GM19328 (cell line): ENCODE measurements at regions not wholly inside any gene's neighbourhood (a gene's known extent, or its start where the extent isn't known, plus 50 kb on each side); places are given as distances from the start of the nearest gene placed in this dataset.

Experiments
- ATAC-seq: cut with Tn5 transposase; IDR thresholded peaks from one replicate; pipeline ENCODE4 v1.9.1; 2021; ENCODE audit warnings: mild to moderate bottlenecking, moderate library complexity; ENCODE audit not compliant: unreplicated experiment

DNA sequence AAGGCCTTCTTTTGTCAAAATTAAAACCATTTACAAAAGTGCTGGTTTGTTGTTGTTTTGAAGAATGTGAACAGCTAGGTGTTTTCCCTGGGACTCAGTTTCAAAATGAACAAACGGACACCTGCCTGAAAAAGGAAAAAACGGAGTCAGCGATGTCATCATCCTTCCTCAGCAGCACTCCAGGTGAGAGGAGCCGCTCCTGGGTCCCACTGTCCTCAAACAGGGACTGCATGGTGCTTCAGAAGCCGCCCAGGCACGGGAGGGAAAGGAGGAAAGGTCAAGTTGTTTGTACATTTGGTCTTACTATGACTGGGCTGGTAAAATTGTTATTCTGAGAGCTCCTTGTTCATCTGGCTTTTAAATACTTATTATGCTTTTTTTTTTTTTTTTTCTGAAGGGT, 69.0 kb upstream of the ZSWIM6 start:
- ATAC-seq: no peak

DNA sequence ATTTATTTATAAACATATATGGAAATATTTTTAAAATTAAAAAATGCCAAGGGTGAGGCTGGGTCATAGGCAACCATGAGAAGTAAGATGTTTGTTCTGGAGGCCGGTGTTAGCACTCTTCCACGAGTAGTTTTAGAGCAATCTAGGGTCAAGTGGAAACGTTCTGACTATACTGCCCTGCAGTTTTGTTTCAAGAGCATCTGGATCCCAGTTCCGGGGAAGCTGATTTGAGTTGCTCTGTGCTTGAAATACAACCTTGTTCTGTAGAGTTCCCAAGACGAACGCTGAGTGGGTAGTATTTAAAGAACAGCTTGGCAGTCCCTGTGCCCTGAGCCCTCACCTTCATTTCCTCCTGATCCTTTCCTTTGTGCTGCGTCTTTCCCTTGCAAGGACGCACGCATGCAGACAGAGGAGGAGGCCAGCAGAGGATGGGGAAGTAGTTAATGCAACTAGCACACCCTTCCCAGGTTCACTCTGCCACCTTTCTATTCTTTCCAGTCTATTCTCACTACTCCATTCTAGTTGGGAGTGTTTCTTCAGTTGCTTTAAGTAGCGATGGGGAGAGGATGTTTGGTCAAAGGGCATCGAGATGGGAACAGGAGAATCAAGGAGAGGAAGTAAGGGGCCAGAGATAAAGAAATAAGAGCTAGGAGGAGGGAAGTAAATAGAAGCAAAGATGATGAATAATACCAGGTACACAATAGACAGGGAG, 68.3 kb upstream of the ZSWIM6 start:
- no peak for ATAC-seq

DNA sequence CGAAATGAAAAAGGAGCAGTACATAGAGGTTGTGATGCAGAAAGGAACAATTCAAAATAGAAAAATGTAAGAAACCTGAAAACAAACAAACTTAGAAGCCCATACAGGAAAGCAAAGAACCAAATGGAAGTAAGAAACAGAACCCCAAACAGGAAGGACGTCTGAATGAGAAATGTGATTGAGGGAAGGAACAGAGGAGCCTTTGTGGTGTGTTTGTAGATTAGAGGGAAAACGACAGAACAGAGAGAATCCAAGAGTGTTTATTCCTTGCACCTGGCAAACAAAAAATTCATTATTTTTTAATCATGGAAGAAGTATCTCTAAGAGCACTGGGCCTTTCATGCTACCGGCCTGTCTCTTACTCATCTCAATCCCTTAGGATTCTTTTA, 67.8 kb upstream of the ZSWIM6 start:
- ATAC-seq: no peak

DNA sequence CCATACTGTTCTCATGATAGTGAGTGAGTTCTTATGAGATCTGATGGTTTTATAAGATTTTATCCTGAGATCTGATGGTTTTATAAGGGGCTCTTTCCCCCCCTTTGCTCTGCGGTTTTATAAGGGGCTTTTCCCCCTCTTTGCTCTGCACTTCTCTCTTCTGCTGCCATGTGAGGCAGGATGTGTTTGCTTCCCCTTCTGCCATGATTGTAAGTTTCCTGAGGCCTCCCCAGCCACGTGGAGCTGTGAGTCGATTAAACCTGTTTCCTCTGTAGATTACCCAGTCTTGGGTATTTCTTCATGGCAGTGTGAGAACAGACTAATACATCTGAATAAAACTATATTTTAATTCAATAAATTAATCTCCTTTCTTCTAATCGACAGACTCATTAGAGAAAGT, 64.9 kb upstream of the ZSWIM6 start:
- ATAC-seq: no peak

GRCh38 chr5:61268871-61269270, 63.2 kb upstream of the ZSWIM6 start:
- ATAC-seq: no peak

DNA sequence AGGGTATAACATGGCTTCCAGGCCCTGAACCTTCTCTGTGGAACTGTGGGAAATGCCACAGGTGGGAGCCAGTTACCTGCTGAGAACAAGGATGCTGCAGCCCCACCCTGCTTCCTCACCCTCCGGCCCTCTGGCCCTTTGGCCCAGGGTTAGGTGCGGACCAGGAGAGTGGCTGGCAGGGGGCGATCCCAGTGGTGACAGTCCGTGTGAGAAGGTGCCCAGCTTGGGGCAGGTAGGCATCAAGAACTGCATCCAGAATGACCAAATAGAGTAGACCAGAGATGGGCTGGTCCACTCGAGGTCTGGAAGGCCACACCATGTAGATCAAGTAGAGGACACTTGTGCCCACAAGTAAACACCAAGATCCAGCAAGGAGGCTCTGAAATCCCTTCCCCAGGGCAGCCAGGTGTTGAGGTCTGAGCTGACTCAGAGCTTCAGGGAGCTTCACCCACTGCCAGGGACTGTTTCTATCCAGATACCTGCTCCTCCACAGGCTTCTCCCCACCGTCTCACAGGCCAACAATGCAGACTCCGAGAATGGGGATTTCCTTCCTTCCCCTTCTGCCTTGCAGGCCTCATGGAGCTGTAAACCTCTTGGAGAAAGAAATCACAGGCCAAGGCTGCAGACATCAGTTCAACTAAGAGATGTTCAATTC, 61.4 kb upstream of the ZSWIM6 start:
- ATAC-seq: no peak

DNA sequence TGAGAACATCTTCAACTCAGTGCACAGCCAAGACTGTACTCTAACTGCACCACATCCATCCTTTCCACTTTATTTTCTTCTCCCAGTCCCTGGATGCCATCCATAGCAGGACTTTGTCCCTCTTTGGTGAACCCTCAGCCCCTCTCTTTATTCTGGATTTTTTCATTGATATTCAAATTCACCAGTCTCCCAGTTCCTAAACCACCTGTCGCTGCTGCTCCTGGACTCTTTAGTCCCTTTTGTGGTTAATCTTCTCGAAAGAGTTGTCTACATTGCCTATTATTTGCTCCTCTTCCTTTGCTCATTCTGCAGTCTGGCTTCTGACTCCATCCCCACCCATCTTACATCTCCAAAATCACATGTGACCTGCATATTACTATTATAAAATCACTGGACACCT, 59.4 kb upstream of the ZSWIM6 start:
- ATAC-seq: no peak

DNA sequence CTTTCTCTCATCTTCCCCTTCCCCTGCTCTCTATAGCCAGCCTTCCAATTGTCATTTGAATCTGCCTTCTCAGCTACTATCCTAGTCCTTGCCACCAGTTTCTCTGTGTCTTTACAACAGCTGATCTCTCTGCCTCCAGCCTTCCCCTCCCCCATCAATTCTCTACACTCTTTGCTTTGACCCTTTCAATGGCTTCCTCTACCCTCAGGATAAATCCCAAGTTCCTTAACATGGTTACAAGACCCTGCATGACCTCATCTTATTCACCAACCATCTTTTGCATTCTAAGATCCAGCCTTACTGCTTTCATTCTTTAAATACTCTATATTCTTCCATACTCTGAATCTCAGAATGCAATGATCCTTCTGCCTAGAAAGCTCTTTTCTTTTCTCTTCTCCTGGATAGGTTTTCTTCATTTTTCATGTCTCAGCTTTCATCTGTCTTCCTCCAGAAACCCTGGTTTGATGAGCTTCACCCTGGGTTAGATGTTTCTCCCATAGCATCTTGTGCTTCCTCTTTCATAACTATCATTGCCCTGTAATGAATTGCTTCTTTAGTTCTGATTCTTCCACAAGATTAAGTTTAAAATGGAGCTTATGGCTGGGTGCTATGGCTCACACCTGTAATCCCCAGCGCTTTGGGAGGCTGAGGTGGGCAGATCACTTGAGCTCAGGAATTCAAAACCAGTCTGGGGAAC, 58.6 kb upstream of the ZSWIM6 start:
- no peak for ATAC-seq

GRCh38 chr5:61274511-61274911, 57.5 kb upstream of the ZSWIM6 start:
- no peak for ATAC-seq

DNA sequence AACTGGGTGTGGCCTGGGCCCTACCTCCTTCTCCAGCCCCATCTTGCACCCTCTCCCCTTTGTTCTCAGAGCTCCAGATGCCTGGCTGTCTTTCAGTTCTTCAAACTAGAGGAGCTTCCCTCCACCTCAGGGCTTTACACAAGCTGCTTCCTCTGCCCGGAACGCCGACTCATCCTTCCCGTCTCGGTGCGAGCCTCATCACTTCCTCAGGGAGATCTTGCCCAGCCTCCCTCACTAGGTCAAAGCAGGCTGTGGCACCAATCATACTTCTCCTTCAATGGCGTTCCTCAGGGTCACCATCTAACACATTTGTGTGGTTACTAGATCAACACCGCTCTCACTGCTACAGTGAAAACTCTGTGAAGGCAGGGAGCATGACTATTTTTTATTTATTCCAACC, 56.2 kb upstream of the ZSWIM6 start:
- ATAC-seq: no peak

DNA sequence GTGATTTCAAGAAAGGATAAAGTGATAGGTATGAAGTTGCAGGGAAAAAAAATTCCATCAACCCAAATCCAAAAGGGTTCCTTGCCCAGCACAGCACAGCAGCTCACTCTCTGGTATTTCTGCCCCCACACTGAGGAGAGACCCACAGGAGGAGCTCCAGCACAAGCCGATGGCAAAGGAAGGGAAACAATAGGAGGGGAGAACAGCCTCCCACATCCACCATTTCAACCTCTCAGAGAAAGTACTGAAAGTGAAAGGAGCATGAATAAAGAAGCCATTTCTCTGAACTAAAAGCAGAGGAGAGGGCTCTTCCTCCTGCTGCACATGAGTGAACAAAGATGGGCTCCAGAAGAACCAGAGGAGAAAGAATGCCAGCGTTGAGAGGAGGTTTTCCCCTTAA, 54.9 kb upstream of the ZSWIM6 start:
- ATAC-seq: no peak

GRCh38 chr5:61277781-61278180, 54.3 kb upstream of the ZSWIM6 start:
- ATAC-seq: no peak

- no peak for ATAC-seq
These were observed 52.3 kb upstream of the ZSWIM6 start for GRCh38 chr5:61279725-61280124.

GRCh38 chr5:61280205-61280604, 51.9 kb upstream of the ZSWIM6 start:
- no peak for ATAC-seq

DNA sequence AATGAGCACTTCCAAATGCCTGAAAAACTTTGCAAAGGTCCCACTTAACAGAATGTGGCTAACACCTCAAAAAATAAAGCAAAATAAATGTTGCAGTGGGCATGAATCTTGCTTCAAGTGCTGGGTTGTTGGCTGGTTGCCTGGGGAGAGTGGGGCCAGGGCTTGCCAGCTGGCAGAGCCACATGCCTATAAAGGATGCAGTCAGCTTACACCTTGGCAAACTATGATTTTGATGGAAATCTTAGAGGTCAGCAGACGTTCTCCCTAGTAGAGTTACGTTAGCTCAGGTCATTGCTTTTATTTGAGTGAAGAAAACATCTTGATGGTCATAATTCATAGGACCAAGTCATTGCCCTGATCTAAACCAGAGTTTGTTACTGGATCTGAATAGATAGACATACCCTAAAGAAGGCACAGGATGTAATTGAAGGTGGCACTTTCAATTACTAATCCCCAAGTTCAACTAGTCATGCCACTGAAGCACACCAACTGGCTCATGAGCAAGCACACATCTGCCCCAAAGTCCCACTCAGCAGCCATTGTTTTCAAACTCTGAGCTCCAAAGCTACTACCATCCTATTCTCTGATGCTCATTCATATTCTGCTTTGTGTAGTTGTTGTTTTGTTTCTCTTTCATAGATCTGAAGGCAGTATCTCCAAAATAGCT, 51.2 kb upstream of the ZSWIM6 start:
- no peak for ATAC-seq

GRCh38 chr5:61281686-61282085, 50.4 kb upstream of the ZSWIM6 start:
- no peak for ATAC-seq
